ENCODE measurements at regions not wholly inside any gene's neighbourhood (a gene's known extent, or its start where the extent isn't known, plus 50 kb on each side); places are given as distances from the start of the nearest gene placed in this dataset.
A peak's percentile ranks its signal among the peaks of the same experiment; 100 is the strongest.

GRCh38 chr9:129550199-129550839, 70.6 kb downstream of the C9orf50 start:
- H3K9me3 Mint-ChIP-seq: no peaks in the 10 kb centered on the region

DNA sequence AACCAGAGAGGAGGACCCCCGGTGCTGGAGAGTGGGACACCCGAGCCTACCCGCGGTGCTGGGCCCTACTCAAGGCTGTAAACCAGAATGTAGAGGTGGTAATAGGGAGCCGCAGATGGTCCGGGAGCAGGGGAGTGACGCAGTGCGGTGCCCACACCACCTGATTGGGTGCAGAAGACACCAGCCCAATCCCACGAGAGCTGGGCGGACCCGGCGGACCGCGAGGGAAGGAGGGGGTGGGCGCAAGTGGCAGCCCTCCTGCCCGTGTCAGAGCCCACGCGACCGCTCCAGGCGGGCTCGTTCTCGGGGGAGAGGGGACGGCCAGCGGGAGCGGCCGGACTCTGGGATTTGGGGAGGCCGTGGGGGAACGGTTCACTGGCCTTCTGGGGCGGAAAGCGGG, 71.2 kb downstream of the C9orf50 start:
- Mint-ChIP-seq H3K4me1 (peaks cover 4 to 11% of the 10 kb centered on the region in 2 donors), H3K36me3 (no peaks in the 10 kb centered on the region), H3K4me3 (peak overlapping the region; percentile 80), H3K27ac (no peak overlapping the region), H3K27me3 (ENCODE audit: low read depth in 2 of 2) (peaks cover 44 to 46% of the 10 kb centered on the region in 2 donors), H3K9me3 (no peaks in the 10 kb centered on the region)
- ATAC-seq (peak in 2 of 3 donors; percentile 24 to 34), DNase-seq (no peak)
- Histone ChIP-seq H3K36me3 (ENCODE audit: control insufficient read depth, insufficient read depth, low read length) (no peaks in the 10 kb centered on the region), H3K4me3 (ENCODE audit: low read length) (no peak overlapping the region), H3K9me3 (ENCODE audit: control insufficient read depth, insufficient read depth, low read length) (no peaks in the 10 kb centered on the region), H3K27ac (ENCODE audit: low read length) (no peak overlapping the region), H3K4me1 (ENCODE audit: control insufficient read depth, insufficient read depth, low read length) (peaks cover 10% of the 10 kb centered on the region), H3K27me3 (ENCODE audit: control insufficient read depth, insufficient read depth, low read length) (peaks cover 16% of the 10 kb centered on the region)
- intact Hi-C loops (cut with micrococcal nuclease): loop anchor here (10.0 kb wide), 1 partner anchor 55 kb away; no protein-coding TSS in a partner anchor
- 34% methylated on average over 30 of the region's 30 CpGs for WGBS (ENCODE audit: insufficient coverage)
- TF ChIP-seq, protein P1, sequence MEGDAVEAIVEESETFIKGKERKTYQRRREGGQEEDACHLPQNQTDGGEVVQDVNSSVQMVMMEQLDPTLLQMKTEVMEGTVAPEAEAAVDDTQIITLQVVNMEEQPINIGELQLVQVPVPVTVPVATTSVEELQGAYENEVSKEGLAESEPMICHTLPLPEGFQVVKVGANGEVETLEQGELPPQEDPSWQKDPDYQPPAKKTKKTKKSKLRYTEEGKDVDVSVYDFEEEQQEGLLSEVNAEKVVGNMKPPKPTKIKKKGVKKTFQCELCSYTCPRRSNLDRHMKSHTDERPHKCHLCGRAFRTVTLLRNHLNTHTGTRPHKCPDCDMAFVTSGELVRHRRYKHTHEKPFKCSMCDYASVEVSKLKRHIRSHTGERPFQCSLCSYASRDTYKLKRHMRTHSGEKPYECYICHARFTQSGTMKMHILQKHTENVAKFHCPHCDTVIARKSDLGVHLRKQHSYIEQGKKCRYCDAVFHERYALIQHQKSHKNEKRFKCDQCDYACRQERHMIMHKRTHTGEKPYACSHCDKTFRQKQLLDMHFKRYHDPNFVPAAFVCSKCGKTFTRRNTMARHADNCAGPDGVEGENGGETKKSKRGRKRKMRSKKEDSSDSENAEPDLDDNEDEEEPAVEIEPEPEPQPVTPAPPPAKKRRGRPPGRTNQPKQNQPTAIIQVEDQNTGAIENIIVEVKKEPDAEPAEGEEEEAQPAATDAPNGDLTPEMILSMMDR (IDR thresholded peaks at IDR 0.05): no peak

More at GRCh38 chr9:129550199-129550839, 70.6 kb downstream of the C9orf50 start:
- Mint-ChIP-seq H3K27me3 (ENCODE audit: low read depth in 2 of 2) (peaks cover 39 to 41% of the 10 kb centered on the region in 2 donors), H3K4me3 (peak overlapping the region; percentile 70), H3K27ac (no peak overlapping the region), H3K4me1 (peaks cover 4 to 11% of the 10 kb centered on the region in 2 donors), H3K36me3 (no peaks in the 10 kb centered on the region)
- TF ChIP-seq, protein P1 (IDR thresholded peaks at IDR 0.05): no peak
- no peak overlapping the region for H3K27ac ChIP-seq (ENCODE audit: low read length)
- WGBS (ENCODE audit: insufficient coverage): 4% methylated on average over 50 of the region's 51 CpGs
- intact Hi-C loops (cut with micrococcal nuclease): loop anchor here (10.0 kb wide), 1 partner anchor 56 kb away; no protein-coding TSS in a partner anchor
- no peak overlapping the region for H3K4me3 ChIP-seq (ENCODE audit: low read length)
- peak; percentile 26 to 56 (median 27) for ATAC-seq
- peaks cover 10% of the 10 kb centered on the region for H3K4me1 ChIP-seq (ENCODE audit: control insufficient read depth, insufficient read depth, low read length)
- no peaks in the 10 kb centered on the region for H3K36me3 ChIP-seq (ENCODE audit: control insufficient read depth, insufficient read depth, low read length)
- H3K27me3 ChIP-seq (ENCODE audit: control insufficient read depth, insufficient read depth, low read length): peaks cover 16% of the 10 kb centered on the region
- peak in 1 of 2 donors; percentile 33 for DNase-seq
- no peaks in the 10 kb centered on the region for H3K9me3 ChIP-seq (ENCODE audit: control insufficient read depth, insufficient read depth, low read length)

- no peak for ATAC-seq
- Mint-ChIP-seq H3K36me3 (no peaks in the 10 kb centered on the region), H3K27ac (no peak overlapping the region), H3K9me3 (no peaks in the 10 kb centered on the region), H3K4me3 (peak overlapping the region; percentile 80), H3K4me1 (peaks cover 4 to 11% of the 10 kb centered on the region in 2 donors), H3K27me3 (ENCODE audit: low read depth in 2 of 2) (peaks cover 44 to 48% of the 10 kb centered on the region in 2 donors)
- peaks cover 16% of the 10 kb centered on the region for H3K27me3 ChIP-seq (ENCODE audit: control insufficient read depth, insufficient read depth, low read length)
- 93% methylated on average over 7 of the region's 7 CpGs for WGBS (ENCODE audit: insufficient coverage)
- no peak overlapping the region for H3K4me3 ChIP-seq (ENCODE audit: low read length)
- TF ChIP-seq, protein P1 (IDR thresholded peaks at IDR 0.05): no peak
- intact Hi-C loops (cut with micrococcal nuclease): no loop called here
- H3K36me3 ChIP-seq (ENCODE audit: control insufficient read depth, insufficient read depth, low read length): no peaks in the 10 kb centered on the region
- H3K9me3 ChIP-seq (ENCODE audit: control insufficient read depth, insufficient read depth, low read length): no peaks in the 10 kb centered on the region
- peaks cover 10% of the 10 kb centered on the region for H3K4me1 ChIP-seq (ENCODE audit: control insufficient read depth, insufficient read depth, low read length)
- H3K27ac ChIP-seq (ENCODE audit: low read length): no peak overlapping the region
- DNase-seq: no peak
Observed at GRCh38 chr9:129549139-129549538, 71.8 kb downstream of the C9orf50 start.

Measured in natural killer cell (primary cell).